GM18909 (cell line): ENCODE measurements at regions not wholly inside any gene's neighbourhood (a gene's known extent, or its start where the extent isn't known, plus 50 kb on each side); places are given as distances from the start of the nearest gene placed in this dataset.
"Not testable (repeated sequence)": the region's sequence is repeated elsewhere in the genome, so short reads cannot be mapped to it uniquely, and the experiment has no call there.

Experiments
- ATAC-seq: cut with Tn5 transposase; IDR thresholded peaks from one replicate; pipeline ENCODE4 v1.9.1; 2021; ENCODE audit warnings: mild to moderate bottlenecking; ENCODE audit not compliant: unreplicated experiment, poor library complexity

DNA sequence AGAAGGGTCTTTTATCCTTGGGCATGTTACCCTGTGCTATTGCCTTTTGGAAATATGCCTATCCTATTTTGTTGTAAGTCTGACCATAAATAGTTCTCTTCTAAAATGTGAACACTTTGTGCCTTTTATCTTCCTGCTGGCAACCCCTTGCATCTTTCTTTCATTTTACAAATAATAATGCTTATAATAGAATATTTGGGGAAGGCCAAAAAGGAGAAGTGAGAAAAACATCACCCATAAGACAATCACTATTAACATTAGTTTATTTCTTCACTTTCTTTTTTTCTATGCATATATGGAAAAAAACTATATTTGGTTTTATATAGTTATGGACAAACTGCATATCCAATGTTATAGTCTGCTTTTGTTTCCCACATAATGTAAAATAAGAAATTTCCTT lies 64.9 kb upstream of the GBA3 start:
- ATAC-seq = not testable (repeated sequence)

DNA sequence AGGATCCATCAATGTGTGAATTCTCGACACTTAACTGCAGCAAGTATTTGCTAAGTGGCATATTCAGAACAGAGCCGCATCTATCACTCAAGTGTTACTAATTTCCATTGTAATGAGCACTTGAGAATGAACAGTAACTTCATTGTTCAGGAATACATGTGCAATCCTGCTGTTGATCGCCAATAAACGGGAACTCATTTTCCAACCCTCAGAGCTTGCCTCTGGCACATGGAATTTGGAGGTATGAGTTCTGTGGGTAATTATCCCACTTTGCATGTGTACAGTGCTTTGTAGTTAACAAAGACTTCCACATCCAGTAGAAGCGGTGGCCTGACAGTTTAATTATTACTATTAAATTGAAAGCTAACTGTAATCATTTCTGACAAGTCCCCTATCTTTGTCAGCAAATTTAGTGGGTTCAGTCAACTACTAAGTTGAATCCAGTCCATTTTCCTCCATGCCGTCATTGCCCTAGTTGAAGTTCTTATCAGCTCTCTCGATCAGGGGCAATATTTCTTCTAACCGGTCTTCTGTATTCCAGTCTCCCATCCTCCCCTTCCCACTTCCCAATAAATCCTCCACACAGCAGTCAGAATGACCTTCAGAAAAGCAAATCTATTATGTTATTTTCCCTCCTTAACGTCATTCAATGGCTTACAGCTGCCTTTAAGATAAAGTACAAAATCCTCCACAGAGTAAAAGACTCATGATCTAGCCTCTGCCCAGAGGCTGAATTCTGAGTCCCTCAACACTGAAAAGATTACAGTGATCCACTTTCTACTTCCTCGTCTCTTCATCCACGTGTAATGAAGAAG lies 62.4 kb upstream of the GBA3 start:
- not testable (repeated sequence) for ATAC-seq

DNA sequence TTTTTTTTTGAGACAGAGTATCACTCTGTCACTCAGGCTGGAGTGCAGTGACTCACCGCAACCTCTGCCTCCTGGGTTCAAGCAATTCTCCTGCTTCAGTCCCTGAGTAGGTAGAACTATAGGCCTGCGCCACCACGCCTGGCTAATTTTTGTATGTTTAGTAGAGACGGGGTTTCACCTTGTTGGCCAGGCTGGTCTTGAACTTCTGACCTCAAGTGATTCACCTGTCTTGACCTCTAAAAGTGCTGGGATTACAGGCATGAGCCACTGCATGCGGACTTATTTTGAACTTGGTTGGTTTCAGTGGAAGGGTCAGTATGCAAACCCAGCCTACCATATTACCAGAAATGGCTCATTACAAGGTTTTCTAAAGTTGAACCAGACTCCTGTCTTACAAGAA lies 61.6 kb upstream of the GBA3 start:
- ATAC-seq = peak; percentile 67

- ATAC-seq = no peak
Observed at GRCh38 chr4:22634541-22635181, 58.1 kb upstream of the GBA3 start.

DNA sequence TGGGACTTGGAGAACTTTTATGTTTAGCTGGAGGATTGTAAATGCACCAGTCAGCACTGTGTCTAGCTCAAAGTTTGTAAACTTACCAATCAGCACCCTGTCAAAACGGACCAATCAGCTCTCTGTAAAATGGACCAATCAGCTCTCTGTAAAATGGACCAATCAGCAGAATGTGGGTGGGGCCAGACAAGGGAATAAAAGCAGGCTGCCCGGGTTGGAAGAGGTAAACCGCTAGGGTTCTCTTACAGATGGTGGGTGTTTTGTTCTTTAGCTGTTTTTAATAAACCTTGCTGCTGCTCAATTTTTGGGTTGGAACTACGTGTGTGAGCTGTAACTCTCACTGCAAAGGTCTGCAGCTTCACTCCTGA lies 57.6 kb upstream of the GBA3 start:
- ATAC-seq = not testable (repeated sequence)

- ATAC-seq = no peak
Observed at GRCh38 chr4:22635692-22636091, 57.0 kb upstream of the GBA3 start.

GRCh38 chr4:22637306-22637705 lies 55.4 kb upstream of the GBA3 start:
- ATAC-seq = no peak
